Neural cell (in vitro differentiated cells): ENCODE measurements at regions not wholly inside any gene's neighbourhood (a gene's known extent, or its start where the extent isn't known, plus 50 kb on each side); places are given as distances from the start of the nearest gene placed in this dataset.

ENCODE experiments used
- EP300 ChIP-seq: fragments of 450-650 bp; conservative IDR thresholded peaks from 2 replicates; pipeline ENCODE4 v1.6.1; 2014; ENCODE audit warnings: antibody characterized with exemption, mild to moderate bottlenecking, moderate library complexity; ENCODE audit not compliant: poor library complexity, severe bottlenecking
- EZH2 ChIP-seq: fragments of 200-600, 300-800 bp; shearing (Covaris generic), sonication (generic); IDR thresholded peaks from 2 replicates; pipeline ENCODE4 v1.6.1; 2014; ENCODE audit warnings: antibody characterized with exemption, low read length, borderline replicate concordance, mild to moderate bottlenecking; ENCODE audit not compliant: insufficient read depth, poor library complexity, severe bottlenecking
- MXI1 ChIP-seq: fragments of 450-650 bp; conservative IDR thresholded peaks from 2 replicates; pipeline ENCODE4 v1.6.1; 2014; ENCODE audit warnings: antibody characterized with exemption, mild to moderate bottlenecking; ENCODE audit not compliant: poor library complexity, severe bottlenecking
- POLR2AphosphoS5 ChIP-seq: IDR thresholded peaks from 2 replicates; pipeline ENCODE4 v1.6.1; 2012
- RAD21 ChIP-seq: fragments of 450-650 bp; conservative IDR thresholded peaks from 2 replicates; pipeline ENCODE4 v1.6.1; 2014; ENCODE audit warnings: antibody characterized with exemption, mild to moderate bottlenecking, moderate library complexity
- SMC3 ChIP-seq: fragments of 450-650 bp; conservative IDR thresholded peaks from 2 replicates; pipeline ENCODE4 v1.6.1; 2014; ENCODE audit warnings: antibody characterized with exemption, mild to moderate bottlenecking, moderate library complexity; ENCODE audit not compliant: poor library complexity
- TAF1 ChIP-seq: IDR thresholded peaks from 2 replicates; pipeline ENCODE4 v1.6.1; 2012; ENCODE audit warnings: low read depth
- TF ChIP-seq, protein P1 (sequence below): fragments of 450-650 bp; IDR thresholded peaks from 2 replicates; pipeline ENCODE4 v1.5.1; 2014; ENCODE audit warnings: antibody characterized with exemption, mild to moderate bottlenecking, moderate library complexity; ENCODE audit not compliant: poor library complexity, severe bottlenecking
- TF ChIP-seq, protein P2 (sequence below): IDR thresholded peaks from 2 replicates; pipeline ENCODE4 v1.6.1; 2012; ENCODE audit warnings: borderline replicate concordance

DNA sequence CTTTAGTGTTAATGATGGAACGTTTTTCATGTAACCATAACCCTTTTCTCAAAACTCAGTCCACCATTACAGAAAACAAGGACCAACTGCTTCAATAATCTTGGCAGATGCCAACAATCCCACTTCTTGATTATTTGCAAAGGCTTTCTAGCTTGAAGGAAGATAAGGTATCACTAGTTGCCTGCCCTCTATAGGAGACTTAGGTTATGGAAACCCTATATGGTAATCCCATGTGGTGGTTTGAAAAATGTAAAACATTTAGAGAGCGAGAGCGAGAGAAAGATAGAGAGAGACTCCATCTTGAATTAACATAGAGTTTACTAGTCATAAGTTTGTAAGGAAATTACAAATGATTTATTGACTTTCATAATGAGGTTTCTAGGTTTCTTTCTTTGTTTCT lies 1627.5 kb upstream of the TENM3 start:
- TF ChIP-seq RAD21 (no peak), MXI1 (no peak), EZH2 (no peak), SMC3 (no peak), EP300 (no peak), POLR2AphosphoS5 (no peak), TAF1 (no peak)
- TF ChIP-seq, protein P1, sequence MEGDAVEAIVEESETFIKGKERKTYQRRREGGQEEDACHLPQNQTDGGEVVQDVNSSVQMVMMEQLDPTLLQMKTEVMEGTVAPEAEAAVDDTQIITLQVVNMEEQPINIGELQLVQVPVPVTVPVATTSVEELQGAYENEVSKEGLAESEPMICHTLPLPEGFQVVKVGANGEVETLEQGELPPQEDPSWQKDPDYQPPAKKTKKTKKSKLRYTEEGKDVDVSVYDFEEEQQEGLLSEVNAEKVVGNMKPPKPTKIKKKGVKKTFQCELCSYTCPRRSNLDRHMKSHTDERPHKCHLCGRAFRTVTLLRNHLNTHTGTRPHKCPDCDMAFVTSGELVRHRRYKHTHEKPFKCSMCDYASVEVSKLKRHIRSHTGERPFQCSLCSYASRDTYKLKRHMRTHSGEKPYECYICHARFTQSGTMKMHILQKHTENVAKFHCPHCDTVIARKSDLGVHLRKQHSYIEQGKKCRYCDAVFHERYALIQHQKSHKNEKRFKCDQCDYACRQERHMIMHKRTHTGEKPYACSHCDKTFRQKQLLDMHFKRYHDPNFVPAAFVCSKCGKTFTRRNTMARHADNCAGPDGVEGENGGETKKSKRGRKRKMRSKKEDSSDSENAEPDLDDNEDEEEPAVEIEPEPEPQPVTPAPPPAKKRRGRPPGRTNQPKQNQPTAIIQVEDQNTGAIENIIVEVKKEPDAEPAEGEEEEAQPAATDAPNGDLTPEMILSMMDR: no peak
- TF ChIP-seq, protein P2, sequence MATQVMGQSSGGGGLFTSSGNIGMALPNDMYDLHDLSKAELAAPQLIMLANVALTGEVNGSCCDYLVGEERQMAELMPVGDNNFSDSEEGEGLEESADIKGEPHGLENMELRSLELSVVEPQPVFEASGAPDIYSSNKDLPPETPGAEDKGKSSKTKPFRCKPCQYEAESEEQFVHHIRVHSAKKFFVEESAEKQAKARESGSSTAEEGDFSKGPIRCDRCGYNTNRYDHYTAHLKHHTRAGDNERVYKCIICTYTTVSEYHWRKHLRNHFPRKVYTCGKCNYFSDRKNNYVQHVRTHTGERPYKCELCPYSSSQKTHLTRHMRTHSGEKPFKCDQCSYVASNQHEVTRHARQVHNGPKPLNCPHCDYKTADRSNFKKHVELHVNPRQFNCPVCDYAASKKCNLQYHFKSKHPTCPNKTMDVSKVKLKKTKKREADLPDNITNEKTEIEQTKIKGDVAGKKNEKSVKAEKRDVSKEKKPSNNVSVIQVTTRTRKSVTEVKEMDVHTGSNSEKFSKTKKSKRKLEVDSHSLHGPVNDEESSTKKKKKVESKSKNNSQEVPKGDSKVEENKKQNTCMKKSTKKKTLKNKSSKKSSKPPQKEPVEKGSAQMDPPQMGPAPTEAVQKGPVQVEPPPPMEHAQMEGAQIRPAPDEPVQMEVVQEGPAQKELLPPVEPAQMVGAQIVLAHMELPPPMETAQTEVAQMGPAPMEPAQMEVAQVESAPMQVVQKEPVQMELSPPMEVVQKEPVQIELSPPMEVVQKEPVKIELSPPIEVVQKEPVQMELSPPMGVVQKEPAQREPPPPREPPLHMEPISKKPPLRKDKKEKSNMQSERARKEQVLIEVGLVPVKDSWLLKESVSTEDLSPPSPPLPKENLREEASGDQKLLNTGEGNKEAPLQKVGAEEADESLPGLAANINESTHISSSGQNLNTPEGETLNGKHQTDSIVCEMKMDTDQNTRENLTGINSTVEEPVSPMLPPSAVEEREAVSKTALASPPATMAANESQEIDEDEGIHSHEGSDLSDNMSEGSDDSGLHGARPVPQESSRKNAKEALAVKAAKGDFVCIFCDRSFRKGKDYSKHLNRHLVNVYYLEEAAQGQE: no peak
